Ishikawa (cell line): ENCODE measurements at regions not wholly inside any gene's neighbourhood (a gene's known extent, or its start where the extent isn't known, plus 50 kb on each side); places are given as distances from the start of the nearest gene placed in this dataset.

Source experiments
- YY1 ChIP-seq: IDR thresholded peaks from 2 replicates; pipeline ENCODE4 v1.6.1; 2012; ENCODE audit warnings: low read depth
- TF ChIP-seq, protein P1 (sequence below): IDR thresholded peaks from 2 replicates; pipeline ENCODE4 v1.6.1; 2012

DNA sequence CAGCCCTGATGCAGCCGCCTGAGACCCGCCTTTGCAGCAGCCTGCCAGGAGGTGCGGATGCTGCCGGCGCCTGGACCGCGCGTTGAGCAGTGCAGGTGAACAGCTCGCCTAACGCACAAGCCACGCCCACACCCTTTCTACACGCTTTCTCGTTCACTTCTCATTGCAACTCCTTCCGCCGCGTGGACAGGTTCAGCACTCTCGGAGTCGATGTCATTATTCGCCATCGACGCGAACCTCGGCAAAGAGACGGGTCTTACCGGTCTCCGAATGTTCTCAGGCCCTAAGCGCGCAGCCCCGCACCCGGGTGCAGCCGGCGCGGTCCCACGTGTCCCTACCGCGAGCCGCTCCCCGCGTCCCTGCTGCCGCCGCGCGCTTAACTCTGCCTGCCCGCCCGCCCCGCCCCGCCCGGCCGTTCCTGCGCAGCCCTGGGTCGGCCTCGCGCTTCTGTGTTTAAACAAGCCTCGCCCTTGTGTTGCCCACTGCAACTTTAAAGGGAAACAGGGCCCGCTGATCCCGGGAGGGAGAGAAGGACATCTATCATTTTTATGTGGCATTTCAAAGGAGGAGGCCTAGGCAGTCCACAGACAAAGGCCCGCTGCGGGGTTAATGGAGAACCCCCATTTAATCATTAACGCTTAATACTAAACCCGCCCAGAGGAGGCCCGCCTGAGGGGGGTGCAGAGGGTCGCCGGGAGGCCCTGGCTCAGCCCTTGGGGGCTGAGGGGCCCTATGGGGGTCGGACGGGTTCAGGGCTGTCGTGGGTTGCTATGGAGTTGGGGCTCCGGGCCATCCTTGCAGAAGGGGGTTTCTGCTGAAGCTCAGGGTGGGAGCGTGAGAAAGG is 128.5 kb downstream of the WDR11 start:
- no peak for TF ChIP-seq YY1
- TF ChIP-seq, protein P1, sequence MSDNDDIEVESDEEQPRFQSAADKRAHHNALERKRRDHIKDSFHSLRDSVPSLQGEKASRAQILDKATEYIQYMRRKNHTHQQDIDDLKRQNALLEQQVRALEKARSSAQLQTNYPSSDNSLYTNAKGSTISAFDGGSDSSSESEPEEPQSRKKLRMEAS, result peak; percentile 98
